Muscle of leg (tissue), 3 donors: ENCODE measurements at regions not wholly inside any gene's neighbourhood (a gene's known extent, or its start where the extent isn't known, plus 50 kb on each side); places are given as distances from the start of the nearest gene placed in this dataset.

Experiments used
- DNase-seq: peaks from one replicate; pipeline ENCODE4 v3.0.0; 2013
- H3K27ac ChIP-seq: one replicate; pipeline ENCODE4 v1.5.1; 2013; ENCODE audit warnings: mild to moderate bottlenecking, low read length, control low read depth
- H3K27me3 ChIP-seq: one replicate; pipeline ENCODE4 v1.6.1; 2013; ENCODE audit warnings: low read length; ENCODE audit not compliant: control insufficient read depth, insufficient read depth
- H3K36me3 ChIP-seq: one replicate; pipeline ENCODE4 v1.6.1; 2013; ENCODE audit warnings: low read length; ENCODE audit not compliant: control insufficient read depth, insufficient read depth
- H3K4me1 ChIP-seq: one replicate; pipeline ENCODE4 v1.6.1; 2013; ENCODE audit warnings: low read length; ENCODE audit not compliant: control insufficient read depth, insufficient read depth
- H3K4me3 ChIP-seq: one replicate; pipeline ENCODE4 v1.5.1; 2013; ENCODE audit warnings: low read length, control low read depth
- H3K9me3 ChIP-seq: replicated peaks from 2 replicates; pipeline ENCODE4 v1.6.1; 2013; ENCODE audit warnings: low read depth, low read length; ENCODE audit not compliant: control insufficient read depth
- WGBS: methylation state at CpG from one replicate; pipeline ENCODE4 v1.1.5; 2013; ENCODE audit warnings: missing lambda C conversion rate; ENCODE audit not compliant: insufficient coverage; 5-methylcytosine and 5-hydroxymethylcytosine counted together

DNA sequence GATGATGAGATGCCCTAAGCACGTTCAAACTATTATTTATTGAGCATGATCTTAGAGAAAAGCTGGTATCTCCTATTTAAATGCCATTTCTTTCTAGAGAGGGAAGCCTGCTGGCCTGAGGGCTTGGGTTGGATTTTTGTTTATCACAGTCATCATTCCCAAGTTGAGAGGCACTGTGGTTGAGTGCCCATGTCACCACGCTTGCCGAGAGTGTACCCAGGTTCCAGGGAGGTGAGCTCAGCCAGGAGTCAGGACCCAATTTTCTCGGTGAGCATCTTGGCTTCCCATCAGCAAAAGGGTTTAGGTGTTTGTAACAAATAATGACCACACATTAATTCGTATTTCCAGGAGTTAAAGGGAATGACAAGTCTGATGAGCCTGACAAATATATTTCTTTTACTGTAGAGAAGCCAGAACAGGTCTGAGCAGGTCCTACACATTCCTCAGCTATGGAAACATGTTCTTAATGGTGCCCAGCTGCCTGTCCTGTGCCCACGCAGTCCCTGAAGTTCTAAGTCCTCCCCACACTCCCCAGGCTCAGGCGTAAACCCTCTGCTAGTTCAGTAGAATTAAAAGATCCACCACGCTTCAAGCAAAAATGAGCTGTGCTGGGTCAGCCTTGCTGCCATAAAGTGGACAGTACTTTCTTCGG lies 258.9 kb upstream of the IRX2 start:
- Histone ChIP-seq H3K27ac (no peak overlapping the region), H3K4me3 (no peak overlapping the region), H3K36me3 (no peaks in the 10 kb centered on the region), H3K27me3 (no peaks in the 10 kb centered on the region), H3K4me1 (no peaks in the 10 kb centered on the region), H3K9me3 (no peaks in the 10 kb centered on the region)
- DNase-seq, result no peak
- 79% methylated on average over 2 of the region's 9 CpGs for WGBS

DNA sequence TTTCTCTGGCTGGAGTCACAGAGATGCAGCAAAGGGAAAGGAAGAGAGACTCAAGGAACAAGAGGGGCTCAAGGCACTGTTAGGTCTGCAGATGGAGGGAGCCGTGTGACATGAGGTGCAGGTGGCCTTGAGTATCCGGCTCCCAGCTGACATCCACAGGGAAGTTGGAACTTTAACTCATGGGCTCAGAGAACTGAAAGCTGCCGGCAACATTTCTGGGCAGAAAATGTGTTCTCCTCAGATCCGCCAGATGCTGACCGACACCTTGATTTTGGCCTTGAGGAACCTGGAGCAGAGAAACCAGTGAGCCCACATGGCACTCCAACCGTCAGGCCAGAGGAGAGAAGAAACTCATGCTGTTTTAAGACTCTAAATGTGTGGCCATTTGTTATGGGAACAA lies 258.1 kb upstream of the IRX2 start:
- Histone ChIP-seq H3K27ac (no peak overlapping the region), H3K4me1 (no peaks in the 10 kb centered on the region), H3K4me3 (no peak overlapping the region), H3K9me3 (no peaks in the 10 kb centered on the region), H3K36me3 (no peaks in the 10 kb centered on the region), H3K27me3 (no peaks in the 10 kb centered on the region)
- no peak for DNase-seq
- 66% methylated on average over 6 of the region's 6 CpGs for WGBS

DNA sequence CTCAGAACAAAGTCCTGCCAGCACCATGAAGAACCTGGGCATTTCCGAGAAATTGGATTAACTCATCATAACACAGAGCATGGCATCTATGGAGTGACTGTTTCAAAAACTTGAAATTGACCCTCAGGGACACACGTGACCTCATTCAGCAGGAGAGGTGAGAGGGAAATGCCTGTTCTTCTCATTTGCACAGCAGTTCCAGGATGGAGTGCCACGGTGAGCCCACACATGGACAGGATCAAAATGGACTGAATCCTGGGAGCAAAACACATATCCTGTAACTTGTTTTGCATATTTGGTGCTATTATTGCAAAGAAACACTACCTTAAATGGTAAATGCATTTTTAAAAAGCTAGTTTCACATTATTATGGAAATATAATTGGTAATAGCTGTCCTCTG lies 256.1 kb upstream of the IRX2 start:
- H3K27ac ChIP-seq, result no peak overlapping the region
- no peak overlapping the region for H3K4me3 ChIP-seq
- H3K36me3 ChIP-seq, result no peaks in the 10 kb centered on the region
- no peaks in the 10 kb centered on the region for H3K9me3 ChIP-seq
- DNase-seq, result no peak
- no peaks in the 10 kb centered on the region for H3K4me1 ChIP-seq
- WGBS, result 29% methylated on average over 1 of the region's 3 CpGs
- H3K27me3 ChIP-seq, result no peaks in the 10 kb centered on the region

DNA sequence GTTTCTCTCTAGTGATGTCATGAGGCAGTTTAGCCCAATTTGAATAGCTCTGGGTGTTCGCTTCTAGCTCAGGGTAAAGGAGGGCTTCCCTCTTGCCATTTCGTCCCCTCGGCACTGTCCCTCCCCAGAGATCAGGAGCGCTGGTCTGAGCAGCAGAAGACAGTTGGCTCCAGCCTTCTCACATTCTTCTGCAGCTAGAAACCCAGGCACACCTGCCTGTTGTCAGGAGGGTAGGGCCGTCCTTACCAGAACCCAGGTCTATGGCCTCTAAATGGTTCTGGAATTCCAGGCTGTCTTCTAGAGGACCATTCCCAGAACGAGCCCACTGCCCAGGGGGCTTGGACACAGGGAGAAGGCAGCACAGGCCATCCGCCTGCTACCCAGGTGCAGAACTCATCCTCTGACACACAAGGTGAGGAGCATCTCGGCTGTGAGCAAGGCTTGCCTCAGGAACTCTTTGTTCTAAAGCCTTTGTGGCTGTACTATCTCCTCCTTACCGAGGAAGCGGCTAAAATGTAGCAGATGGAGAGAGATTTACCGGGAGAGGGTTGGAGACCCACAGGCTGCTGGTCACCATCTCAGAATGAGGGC lies 255.6 kb upstream of the IRX2 start:
- Histone ChIP-seq H3K27ac (no peak overlapping the region), H3K36me3 (no peaks in the 10 kb centered on the region), H3K4me3 (no peak overlapping the region), H3K4me1 (no peaks in the 10 kb centered on the region), H3K27me3 (no peaks in the 10 kb centered on the region), H3K9me3 (no peaks in the 10 kb centered on the region)
- WGBS, result 79% methylated on average over 8 of the region's 11 CpGs
- no peak for DNase-seq

DNA sequence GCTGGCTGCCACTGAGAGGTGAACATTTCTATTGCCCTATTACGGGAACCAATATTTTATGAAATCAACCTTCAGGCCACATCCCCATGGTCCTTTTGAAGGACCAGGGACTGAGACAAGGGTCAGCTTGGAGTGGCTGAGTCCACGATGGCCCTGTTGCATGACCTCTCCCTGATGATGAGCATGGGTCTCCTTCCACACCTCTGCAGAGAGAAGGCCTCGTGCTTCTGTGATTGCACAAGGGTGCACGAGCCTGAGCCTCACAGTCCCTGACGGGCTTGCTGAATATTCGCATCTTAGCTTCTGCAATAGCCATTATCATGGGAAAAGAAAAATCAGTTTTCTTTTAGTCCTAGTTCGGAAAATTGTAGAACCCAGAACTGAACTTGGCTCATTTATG lies 255.0 kb upstream of the IRX2 start:
- DNase-seq, result no peak
- 84% methylated on average over 6 of the region's 7 CpGs for WGBS
- H3K27ac ChIP-seq, result no peak overlapping the region

DNA sequence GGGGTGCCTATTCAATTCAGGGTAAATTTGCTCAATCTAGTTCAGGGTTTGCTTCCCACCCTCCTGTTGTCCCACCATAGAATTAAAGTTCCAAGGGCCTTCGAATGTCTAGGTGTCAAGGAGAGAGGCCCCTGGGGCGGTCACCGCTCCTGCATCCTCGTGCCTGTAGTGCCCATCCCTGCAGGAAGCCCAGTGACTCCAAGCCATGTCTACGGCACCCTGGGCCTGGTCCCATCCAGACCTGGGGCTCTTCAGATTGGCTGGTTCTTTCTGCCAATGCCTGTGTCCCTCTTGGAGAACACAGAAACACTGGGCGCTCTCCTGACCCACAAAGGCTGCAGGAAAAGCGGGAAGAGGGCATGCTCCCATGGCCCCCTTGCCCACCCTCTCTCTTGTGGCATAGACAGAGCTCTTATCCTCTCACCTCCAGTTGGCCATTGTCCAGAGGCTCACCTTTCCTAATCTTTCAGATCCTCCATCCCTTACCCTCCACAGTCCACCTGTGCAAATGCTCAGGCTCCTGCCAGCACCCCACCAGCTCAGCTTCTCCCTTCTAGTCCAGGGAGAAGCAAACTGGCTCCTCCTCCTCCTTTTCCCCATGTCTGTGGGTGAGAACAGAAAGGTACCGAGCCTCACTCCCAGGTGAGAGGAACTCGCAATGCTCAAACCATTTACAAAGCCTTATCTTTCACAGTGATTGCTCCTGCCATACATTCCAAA lies 253.0 kb upstream of the IRX2 start:
- WGBS, result 85% methylated on average over 7 of the region's 9 CpGs
- Histone ChIP-seq H3K4me3 (no peak overlapping the region), H3K27ac (no peak overlapping the region), H3K36me3 (no peaks in the 10 kb centered on the region), H3K27me3 (no peaks in the 10 kb centered on the region), H3K9me3 (no peaks in the 10 kb centered on the region), H3K4me1 (no peaks in the 10 kb centered on the region)
- no peak for DNase-seq

More for the DNA sequence above, 255.0 kb upstream of the IRX2 start:
- Histone ChIP-seq H3K9me3 (no peaks in the 10 kb centered on the region), H3K36me3 (no peaks in the 10 kb centered on the region), H3K4me3 (no peak overlapping the region), H3K4me1 (no peaks in the 10 kb centered on the region), H3K27me3 (no peaks in the 10 kb centered on the region)

DNA sequence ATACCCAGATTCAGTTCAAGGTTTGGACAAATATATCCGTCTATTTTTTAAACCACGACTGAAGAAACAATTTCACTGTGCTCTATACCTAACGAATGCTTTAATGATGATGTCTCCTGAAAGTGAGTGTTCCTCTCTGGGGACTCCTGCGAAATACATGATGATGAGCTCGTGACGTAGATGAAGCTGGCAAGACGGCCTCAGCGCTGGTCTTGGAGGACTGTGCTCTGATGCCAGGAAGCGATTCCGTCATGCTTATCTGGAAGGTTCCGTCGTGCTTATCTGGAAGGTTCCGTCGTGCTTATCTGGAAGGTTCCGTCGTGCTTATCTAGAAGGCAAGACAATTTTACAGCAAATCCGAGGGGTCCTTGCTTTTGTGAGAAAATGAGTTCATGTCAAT lies 250.8 kb upstream of the IRX2 start:
- Histone ChIP-seq H3K27me3 (no peaks in the 10 kb centered on the region), H3K27ac (no peak overlapping the region), H3K4me3 (no peak overlapping the region), H3K9me3 (no peaks in the 10 kb centered on the region), H3K4me1 (no peaks in the 10 kb centered on the region), H3K36me3 (no peaks in the 10 kb centered on the region)
- WGBS, result 87% methylated on average over 9 of the region's 17 CpGs
- DNase-seq, result no peak

DNA sequence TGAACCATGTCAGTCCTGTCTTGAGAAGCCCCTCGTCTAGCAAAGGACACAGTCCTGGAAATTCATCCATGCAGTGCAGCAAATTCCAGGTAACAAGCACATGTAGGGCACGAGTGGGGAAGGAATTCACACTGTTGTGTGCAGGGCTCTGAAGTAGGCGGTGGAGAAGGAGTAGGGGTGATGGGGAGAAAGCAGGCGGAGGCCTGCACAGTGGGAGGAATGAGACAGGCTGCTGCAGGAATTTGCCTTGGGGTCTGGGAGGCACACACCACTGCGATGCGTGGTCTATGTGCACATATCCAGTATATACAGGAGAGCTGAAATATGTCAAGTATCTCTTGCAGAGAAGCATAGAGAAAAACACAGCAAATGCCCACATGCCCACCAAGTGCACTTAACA lies 249.2 kb upstream of the IRX2 start:
- Histone ChIP-seq H3K4me1 (no peaks in the 10 kb centered on the region), H3K36me3 (no peaks in the 10 kb centered on the region), H3K9me3 (no peaks in the 10 kb centered on the region), H3K27me3 (peaks cover 2% of the 10 kb centered on the region), H3K4me3 (no peak overlapping the region), H3K27ac (no peak overlapping the region)
- 58% methylated on average over 4 of the region's 6 CpGs for WGBS
- no peak for DNase-seq

DNA sequence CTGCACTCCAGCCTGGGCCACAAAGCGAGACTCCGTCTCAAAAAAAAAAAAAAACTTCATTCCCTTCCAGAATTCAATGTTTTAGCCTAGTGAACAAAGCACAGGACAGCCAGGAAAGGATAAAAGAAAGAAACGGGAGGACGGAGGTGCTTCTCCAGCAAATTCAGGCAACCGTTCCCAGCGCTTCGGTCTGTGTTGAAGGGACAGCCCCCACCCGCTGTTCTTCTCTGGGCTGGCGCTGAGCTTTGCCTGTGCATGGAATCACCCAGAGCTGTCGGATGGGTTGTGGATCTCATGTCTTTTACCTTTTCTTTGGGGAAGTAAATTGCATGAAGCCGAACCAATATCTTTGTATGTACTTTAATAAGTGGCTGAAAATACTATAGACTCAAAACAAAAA lies 248.4 kb upstream of the IRX2 start:
- no peak for DNase-seq
- Histone ChIP-seq H3K9me3 (no peaks in the 10 kb centered on the region), H3K36me3 (no peaks in the 10 kb centered on the region), H3K27ac (no peak overlapping the region), H3K27me3 (peaks cover 2% of the 10 kb centered on the region), H3K4me3 (no peak overlapping the region), H3K4me1 (no peaks in the 10 kb centered on the region)
- WGBS, result 84% methylated on average over 6 of the region's 11 CpGs

DNA sequence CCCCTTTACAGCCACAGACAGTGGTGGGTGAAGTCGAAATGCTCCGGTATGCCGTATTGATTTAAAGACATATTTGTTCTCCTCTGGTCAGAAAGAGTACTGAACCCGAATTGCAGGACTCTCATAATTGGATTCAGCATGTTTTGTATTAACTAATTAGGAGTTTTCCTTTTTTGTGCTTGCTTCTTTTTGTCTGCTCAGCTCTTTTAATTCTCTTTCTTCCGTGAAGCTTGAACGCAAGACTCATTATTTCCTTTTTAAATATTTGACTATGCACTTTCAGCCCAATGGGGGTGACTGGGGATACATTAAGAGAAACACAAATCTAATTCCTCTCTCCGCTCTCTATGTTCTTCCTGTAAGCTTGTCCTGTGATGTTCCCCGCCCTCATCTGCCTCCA lies 246.6 kb upstream of the IRX2 start:
- no peak for DNase-seq
- Histone ChIP-seq H3K9me3 (no peaks in the 10 kb centered on the region), H3K4me3 (no peak overlapping the region), H3K4me1 (no peaks in the 10 kb centered on the region), H3K27me3 (peaks cover 2% of the 10 kb centered on the region), H3K27ac (no peak overlapping the region), H3K36me3 (no peaks in the 10 kb centered on the region)
- 67% methylated on average over 3 of the region's 8 CpGs for WGBS
